LNCAP (cell line): ENCODE measurements at regions not wholly inside any gene's neighbourhood (a gene's known extent, or its start where the extent isn't known, plus 50 kb on each side); places are given as distances from the start of the nearest gene placed in this dataset.

Experiments used
- TF ChIP-seq, protein P1 (sequence below): fragments of 450-650 bp; IDR thresholded peaks from 2 replicates; pipeline ENCODE4 v1.5.1; 2017; ENCODE audit warnings: mild to moderate bottlenecking

DNA sequence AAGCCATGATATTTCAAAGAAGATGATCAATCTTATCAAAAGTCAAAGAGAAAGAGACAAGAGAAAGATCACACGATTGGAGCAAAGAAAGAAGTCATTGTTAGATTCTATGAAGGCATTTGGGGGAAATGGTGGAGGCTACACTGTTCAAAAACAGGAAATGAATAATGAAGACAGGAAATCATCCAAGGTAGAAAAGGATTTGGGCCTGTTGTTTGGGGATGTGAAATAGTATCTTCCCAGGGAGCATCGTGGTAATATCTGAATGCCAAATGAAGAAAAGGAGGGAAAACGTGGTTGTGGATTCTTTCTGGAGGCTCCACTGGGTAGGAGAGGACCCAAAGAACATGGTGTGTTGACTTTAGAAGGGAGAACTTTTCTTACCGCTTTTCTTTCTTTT is 482.4 kb downstream of the NLGN4X start:
- TF ChIP-seq, protein P1, sequence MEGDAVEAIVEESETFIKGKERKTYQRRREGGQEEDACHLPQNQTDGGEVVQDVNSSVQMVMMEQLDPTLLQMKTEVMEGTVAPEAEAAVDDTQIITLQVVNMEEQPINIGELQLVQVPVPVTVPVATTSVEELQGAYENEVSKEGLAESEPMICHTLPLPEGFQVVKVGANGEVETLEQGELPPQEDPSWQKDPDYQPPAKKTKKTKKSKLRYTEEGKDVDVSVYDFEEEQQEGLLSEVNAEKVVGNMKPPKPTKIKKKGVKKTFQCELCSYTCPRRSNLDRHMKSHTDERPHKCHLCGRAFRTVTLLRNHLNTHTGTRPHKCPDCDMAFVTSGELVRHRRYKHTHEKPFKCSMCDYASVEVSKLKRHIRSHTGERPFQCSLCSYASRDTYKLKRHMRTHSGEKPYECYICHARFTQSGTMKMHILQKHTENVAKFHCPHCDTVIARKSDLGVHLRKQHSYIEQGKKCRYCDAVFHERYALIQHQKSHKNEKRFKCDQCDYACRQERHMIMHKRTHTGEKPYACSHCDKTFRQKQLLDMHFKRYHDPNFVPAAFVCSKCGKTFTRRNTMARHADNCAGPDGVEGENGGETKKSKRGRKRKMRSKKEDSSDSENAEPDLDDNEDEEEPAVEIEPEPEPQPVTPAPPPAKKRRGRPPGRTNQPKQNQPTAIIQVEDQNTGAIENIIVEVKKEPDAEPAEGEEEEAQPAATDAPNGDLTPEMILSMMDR = no peak

DNA sequence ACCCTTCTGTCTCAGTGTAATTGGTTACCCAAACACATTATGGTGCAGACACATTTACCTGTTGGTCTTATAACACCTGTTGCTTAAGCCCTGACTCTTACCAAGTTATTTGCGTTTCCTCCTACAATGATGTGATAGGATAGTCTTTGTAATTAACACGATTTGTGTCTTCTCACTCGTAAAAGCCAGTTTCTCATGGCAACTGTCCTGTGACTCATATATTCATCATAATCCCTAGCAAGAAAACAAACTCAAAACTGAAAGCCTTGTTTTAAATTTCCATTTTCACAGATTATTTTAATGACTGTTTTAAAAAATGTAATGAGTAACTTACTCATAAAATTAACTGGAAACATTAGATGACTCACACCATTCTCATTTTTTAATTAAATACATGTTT is 495.2 kb downstream of the NLGN4X start:
- TF ChIP-seq, protein P1 = no peak

DNA sequence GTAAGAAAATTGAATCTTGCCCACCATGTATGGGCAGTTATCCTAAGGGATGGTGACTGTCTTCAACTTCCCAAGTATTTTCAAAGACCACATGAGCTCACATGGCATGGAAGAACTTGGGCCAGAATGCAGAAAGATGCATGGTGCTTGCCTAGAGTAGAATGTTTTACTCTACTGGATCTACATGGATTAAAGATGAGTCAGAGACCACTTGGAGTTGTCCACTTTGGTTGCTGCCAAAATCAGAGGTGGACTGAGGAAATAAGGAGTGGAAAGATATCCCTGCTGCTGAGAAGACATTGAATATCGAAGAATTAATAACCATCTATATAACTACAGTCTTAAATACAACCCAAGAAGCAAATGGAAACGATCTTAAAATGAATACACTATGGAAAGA is 498.1 kb downstream of the NLGN4X start:
- TF ChIP-seq, protein P1 = no peak

DNA sequence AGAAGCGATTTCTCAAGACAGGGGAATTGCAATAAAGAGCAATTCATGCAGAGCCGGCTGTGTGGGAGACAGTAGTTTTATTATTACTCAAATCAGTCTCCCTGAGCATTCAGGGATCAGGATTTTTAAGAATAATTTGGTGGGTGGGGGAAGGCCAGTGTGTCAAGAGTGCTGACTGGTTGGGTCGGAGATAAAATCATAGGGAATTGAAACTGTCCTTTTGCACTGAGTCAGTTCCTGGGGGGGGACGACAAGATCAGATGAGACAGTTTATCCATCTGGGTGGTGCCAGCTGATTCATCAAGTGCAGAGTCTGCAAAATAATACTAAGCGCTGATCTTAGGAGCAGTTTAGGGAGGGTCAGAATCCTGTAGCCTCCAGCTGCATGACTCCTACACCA is 502.4 kb downstream of the NLGN4X start:
- TF ChIP-seq, protein P1 = no peak

DNA sequence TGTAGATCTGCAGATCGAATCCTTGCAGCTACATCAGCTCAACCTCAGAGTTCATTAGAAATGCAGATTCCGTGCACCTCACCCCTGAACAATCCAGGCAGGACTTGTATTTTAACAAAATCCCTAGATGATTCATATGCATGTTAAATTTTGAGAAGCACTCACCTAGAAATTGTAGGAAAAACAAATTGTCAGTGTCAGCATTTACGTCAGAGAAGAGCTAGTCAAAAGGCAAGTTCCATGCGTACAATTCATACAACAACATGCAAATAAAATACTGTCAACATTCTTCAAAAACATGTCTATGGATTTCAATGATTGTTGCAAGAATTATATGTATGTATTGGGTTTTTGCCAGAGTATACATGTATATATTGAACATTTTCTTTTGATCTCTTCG is 504.5 kb downstream of the NLGN4X start:
- TF ChIP-seq, protein P1 = no peak

DNA sequence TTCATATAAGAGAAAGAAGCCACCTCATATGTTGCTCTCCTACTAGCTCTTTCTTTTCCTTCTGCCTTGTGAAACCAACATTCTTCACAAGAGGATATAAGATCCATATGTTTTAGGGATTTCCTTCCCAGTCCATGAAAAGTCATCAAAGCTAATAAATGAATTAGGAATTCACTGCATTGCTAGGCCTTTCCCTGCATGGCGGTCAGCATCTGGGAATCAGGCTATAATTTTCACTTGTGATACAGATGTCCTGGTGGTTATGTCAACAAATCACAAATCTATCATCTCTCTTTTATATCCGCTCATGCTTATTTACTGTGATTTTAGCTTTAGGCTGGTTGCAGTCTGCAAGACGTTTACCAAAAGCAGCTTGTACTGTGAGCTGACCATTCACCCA is 510.0 kb downstream of the NLGN4X start:
- TF ChIP-seq, protein P1 = no peak

DNA sequence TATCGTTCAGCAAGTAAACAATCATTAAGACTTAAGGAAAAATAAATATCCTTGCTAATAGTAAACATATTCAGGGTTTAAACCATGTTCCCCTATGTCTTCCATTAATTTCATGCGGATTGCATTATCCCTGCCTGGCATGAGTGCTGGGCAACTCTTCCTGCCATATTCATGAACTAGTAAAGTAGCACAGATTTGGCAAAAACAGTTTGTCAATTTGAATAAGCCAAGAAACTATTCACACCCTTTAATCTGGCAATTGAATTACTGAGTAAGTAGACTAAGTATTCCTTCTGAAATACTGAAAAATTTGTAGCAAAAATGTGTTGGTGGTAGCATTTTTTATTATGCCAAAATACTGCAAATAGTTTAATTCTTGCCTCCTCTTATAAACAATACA is 512.0 kb downstream of the NLGN4X start:
- TF ChIP-seq, protein P1 = no peak

DNA sequence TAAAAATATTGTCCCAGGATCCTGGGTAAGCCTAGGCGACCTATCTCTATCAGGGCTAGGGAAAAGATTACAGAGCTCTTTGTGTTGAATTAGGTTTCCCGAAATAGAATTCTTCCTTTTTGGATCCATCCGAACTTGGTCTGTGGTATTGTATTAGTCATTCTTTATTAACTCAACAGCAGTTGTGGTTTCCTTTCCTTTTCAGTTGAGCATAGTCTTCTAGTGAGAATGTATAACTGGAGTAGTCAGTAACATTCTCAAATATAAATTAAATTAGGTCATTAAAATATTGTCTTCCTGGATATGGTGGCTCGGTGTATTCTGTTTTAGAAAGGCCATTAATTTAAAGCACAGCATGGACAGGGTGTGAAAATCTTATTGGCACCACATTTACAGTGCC is 520.4 kb downstream of the NLGN4X start:
- TF ChIP-seq, protein P1 = no peak
